ENCODE measurements at regions not wholly inside any gene's neighbourhood (a gene's known extent, or its start where the extent isn't known, plus 50 kb on each side); places are given as distances from the start of the nearest gene placed in this dataset.
"Not testable (repeated sequence)": the region's sequence is repeated elsewhere in the genome, so short reads cannot be mapped to it uniquely, and the experiment has no call there.

GRCh38 chr2:16066261-16067036 lies 126.1 kb downstream of the MYCN start:
- Histone ChIP-seq H3K9me3 (ENCODE audit: control insufficient read depth in 1 of 2, insufficient read depth in 1 of 2, low read length in 2 of 2) (peaks cover 17 to 20% of the 10 kb centered on the region in 2 experiments), H3K4me3 (ENCODE audit: low read length) (no peak overlapping the region), H3K36me3 (ENCODE audit: insufficient read depth, low read length) (no peaks in the 10 kb centered on the region), H3K27me3 (ENCODE audit: control insufficient read depth in 1 of 2, insufficient read depth in 2 of 2, low read length in 2 of 2) (no peaks in the 10 kb centered on the region), H3K4me1 (ENCODE audit: insufficient read depth, low read length) (no peaks in the 10 kb centered on the region), H3K27ac (ENCODE audit: low read depth in 1 of 2, low read length in 2 of 2) (no peak overlapping the region)
- ATAC-seq (ENCODE audit: poor library complexity) (no peak), DNase-seq (no peak)
- TF ChIP-seq, protein P1, sequence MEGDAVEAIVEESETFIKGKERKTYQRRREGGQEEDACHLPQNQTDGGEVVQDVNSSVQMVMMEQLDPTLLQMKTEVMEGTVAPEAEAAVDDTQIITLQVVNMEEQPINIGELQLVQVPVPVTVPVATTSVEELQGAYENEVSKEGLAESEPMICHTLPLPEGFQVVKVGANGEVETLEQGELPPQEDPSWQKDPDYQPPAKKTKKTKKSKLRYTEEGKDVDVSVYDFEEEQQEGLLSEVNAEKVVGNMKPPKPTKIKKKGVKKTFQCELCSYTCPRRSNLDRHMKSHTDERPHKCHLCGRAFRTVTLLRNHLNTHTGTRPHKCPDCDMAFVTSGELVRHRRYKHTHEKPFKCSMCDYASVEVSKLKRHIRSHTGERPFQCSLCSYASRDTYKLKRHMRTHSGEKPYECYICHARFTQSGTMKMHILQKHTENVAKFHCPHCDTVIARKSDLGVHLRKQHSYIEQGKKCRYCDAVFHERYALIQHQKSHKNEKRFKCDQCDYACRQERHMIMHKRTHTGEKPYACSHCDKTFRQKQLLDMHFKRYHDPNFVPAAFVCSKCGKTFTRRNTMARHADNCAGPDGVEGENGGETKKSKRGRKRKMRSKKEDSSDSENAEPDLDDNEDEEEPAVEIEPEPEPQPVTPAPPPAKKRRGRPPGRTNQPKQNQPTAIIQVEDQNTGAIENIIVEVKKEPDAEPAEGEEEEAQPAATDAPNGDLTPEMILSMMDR (IDR thresholded peaks at IDR 0.05): no peak
- H3K4me3 Mint-ChIP-seq: no peak overlapping the region
- peaks cover 6% of the 10 kb centered on the region for H3K9me3 Mint-ChIP-seq
- H3K4me1 Mint-ChIP-seq (ENCODE audit: low read depth): no peaks in the 10 kb centered on the region
- H3K27me3 Mint-ChIP-seq: no peaks in the 10 kb centered on the region
- H3K27ac Mint-ChIP-seq: no peak overlapping the region
- H3K36me3 Mint-ChIP-seq (ENCODE audit: low read depth): no peaks in the 10 kb centered on the region
- ChIA-PET CTCF (no interaction called here), POLR2A (no interaction called here)
- intact Hi-C loops (cut with DNase I, micrococcal nuclease): no loop called here

GRCh38 chr2:16065272-16066069 lies 125.1 kb downstream of the MYCN start:
- intact Hi-C loops (cut with DNase I, micrococcal nuclease); H3K4me1 ChIP-seq (ENCODE audit: insufficient read depth, low read length); H3K4me3 ChIP-seq (ENCODE audit: low read length); H3K27ac Mint-ChIP-seq; H3K36me3 ChIP-seq (ENCODE audit: insufficient read depth, low read length); ATAC-seq (ENCODE audit: poor library complexity); DNase-seq; H3K27ac ChIP-seq (ENCODE audit: low read depth in 1 of 2, low read length in 2 of 2); POLR2A ChIA-PET; H3K4me1 Mint-ChIP-seq (ENCODE audit: low read depth); H3K36me3 Mint-ChIP-seq (ENCODE audit: low read depth); H3K27me3 Mint-ChIP-seq; H3K27me3 ChIP-seq (ENCODE audit: control insufficient read depth in 1 of 2, insufficient read depth in 2 of 2, low read length in 2 of 2); H3K4me3 Mint-ChIP-seq; H3K9me3 Mint-ChIP-seq: not testable (repeated sequence)
- CTCF ChIA-PET: interaction anchor here (0.7 kb wide), 1 partner anchor 670 kb away, joined by 4 read pairs; no protein-coding TSS in a partner anchor
- peaks cover 17 to 18% of the 10 kb centered on the region in 2 experiments for H3K9me3 ChIP-seq (ENCODE audit: control insufficient read depth in 1 of 2, insufficient read depth in 1 of 2, low read length in 2 of 2)

DNA sequence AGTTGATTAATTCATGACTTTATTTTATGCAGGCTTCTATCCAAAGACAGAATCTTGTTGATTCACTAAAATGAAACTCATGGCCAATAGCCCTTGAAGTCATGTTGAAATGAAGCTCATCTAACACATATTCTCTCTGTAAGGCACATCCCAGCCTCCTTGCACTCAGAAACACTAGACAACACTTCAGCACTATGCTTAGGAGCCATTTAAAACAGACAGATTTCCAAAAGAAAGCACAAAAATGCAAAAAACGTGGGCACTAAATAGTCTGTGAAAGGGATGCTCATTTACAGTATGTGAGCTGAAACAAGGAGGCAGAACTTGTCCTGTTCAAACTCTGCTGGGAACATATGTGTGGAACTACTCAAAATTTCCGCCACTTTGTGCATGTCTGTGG lies 124.4 kb downstream of the MYCN start:
- DNase-seq (no peak), ATAC-seq (ENCODE audit: poor library complexity) (no peak)
- H3K27ac ChIP-seq (ENCODE audit: low read depth in 1 of 2, low read length in 2 of 2): no peak overlapping the region
- Mint-ChIP-seq H3K4me3 (no peak overlapping the region), H3K4me1 (ENCODE audit: low read depth) (no peaks in the 10 kb centered on the region), H3K27ac (no peak overlapping the region), H3K9me3 (peaks cover 6% of the 10 kb centered on the region), H3K27me3 (no peaks in the 10 kb centered on the region), H3K36me3 (ENCODE audit: low read depth) (no peaks in the 10 kb centered on the region)
- H3K4me1 ChIP-seq (ENCODE audit: insufficient read depth, low read length): no peaks in the 10 kb centered on the region
- no peak overlapping the region for H3K4me3 ChIP-seq (ENCODE audit: low read length)
- peaks cover 11 to 17% of the 10 kb centered on the region in 2 experiments for H3K9me3 ChIP-seq (ENCODE audit: control insufficient read depth in 1 of 2, insufficient read depth in 1 of 2, low read length in 2 of 2)
- CTCF ChIA-PET: no interaction called here
- POLR2A ChIA-PET: no interaction called here
- H3K27me3 ChIP-seq (ENCODE audit: control insufficient read depth in 1 of 2, insufficient read depth in 2 of 2, low read length in 2 of 2): no peaks in the 10 kb centered on the region
- intact Hi-C loops (cut with DNase I, micrococcal nuclease): no loop called here
- H3K36me3 ChIP-seq (ENCODE audit: insufficient read depth, low read length): no peaks in the 10 kb centered on the region
- TF ChIP-seq, protein P1 (IDR thresholded peaks at IDR 0.05): no peak
